Endodermal cell (in vitro differentiated cells): ENCODE measurements at regions not wholly inside any gene's neighbourhood (a gene's known extent, or its start where the extent isn't known, plus 50 kb on each side); places are given as distances from the start of the nearest gene placed in this dataset.

Source experiments
- DNase-seq: peaks from one replicate; pipeline ENCODE4 v3.0.0-alpha.2; 2017
- H3K27ac ChIP-seq: 2 replicates; pipeline ENCODE4 v1.5.1; 2013; ENCODE audit warnings: mild to moderate bottlenecking, low read depth, low read length, moderate library complexity
- H3K27me3 ChIP-seq: 2 replicates; pipeline ENCODE4 v1.6.1; 2013; ENCODE audit warnings: mild to moderate bottlenecking, low read length, moderate library complexity; ENCODE audit not compliant: insufficient read depth, control insufficient read depth, poor library complexity, severe bottlenecking
- H3K36me3 ChIP-seq: 2 replicates; pipeline ENCODE4 v1.7.0; 2013; ENCODE audit warnings: mild to moderate bottlenecking, low read length, moderate library complexity; ENCODE audit not compliant: control insufficient read depth, insufficient read depth
- H3K4me1 ChIP-seq: one replicate; pipeline ENCODE4 v1.7.0; 2013; ENCODE audit warnings: low read length; ENCODE audit not compliant: control insufficient read depth, insufficient read depth
- H3K4me3 ChIP-seq: 2 replicates; pipeline ENCODE4 v1.5.1; 2013; ENCODE audit warnings: mild to moderate bottlenecking, low read length, moderate library complexity
- H3K9ac ChIP-seq: 2 replicates; pipeline ENCODE4 v1.6.1; 2013; ENCODE audit warnings: mild to moderate bottlenecking, low read length, moderate library complexity; ENCODE audit not compliant: poor library complexity, severe bottlenecking; ENCODE audit errors: extremely low read depth
- H3K9me3 ChIP-seq: 2 replicates; pipeline ENCODE4 v1.6.1; 2013; ENCODE audit warnings: mild to moderate bottlenecking, low read length, moderate library complexity; ENCODE audit not compliant: control insufficient read depth
- H3K27ac Mint-ChIP-seq: 2 replicates; pipeline ENCODE4 v1.8.0; 2020; ENCODE audit warnings: mixed read lengths
- H3K27me3 Mint-ChIP-seq: 2 replicates; pipeline ENCODE4 v1.8.0; 2021; ENCODE audit warnings: mild to moderate bottlenecking, mixed read lengths; ENCODE audit not compliant: insufficient read depth
- H3K36me3 Mint-ChIP-seq: 2 replicates; pipeline ENCODE4 v1.8.0; 2020; ENCODE audit warnings: low read depth, mixed read lengths
- H3K4me1 Mint-ChIP-seq: 2 replicates; pipeline ENCODE4 v1.8.0; 2020; ENCODE audit warnings: mixed read lengths
- H3K4me3 Mint-ChIP-seq: 2 replicates; pipeline ENCODE4 v1.8.0; 2020; ENCODE audit warnings: mild to moderate bottlenecking, moderate library complexity, mixed read lengths
- H3K9me3 Mint-ChIP-seq: 2 replicates; pipeline ENCODE4 v1.8.0; 2020; ENCODE audit warnings: mild to moderate bottlenecking, mixed read lengths
- WGBS, 2 experiments: methylation state at CpG; one replicate each; pipeline versions ENCODE4 v1.1.5 to v1.1.7; 2013; ENCODE audit warnings: missing lambda C conversion rate in 2 of 2, mixed read lengths in 1 of 2; ENCODE audit not compliant: insufficient coverage in 1 of 2, insufficient read length in 1 of 2; 5-methylcytosine and 5-hydroxymethylcytosine counted together
- TF ChIP-seq, protein P1 (sequence below): fragments of 200-600 bp; sonication (generic); conservative IDR thresholded peaks from 2 replicates; pipeline ENCODE4 v1.5.0; 2021; ENCODE audit warnings: antibody characterized with exemption, mild to moderate bottlenecking

DNA sequence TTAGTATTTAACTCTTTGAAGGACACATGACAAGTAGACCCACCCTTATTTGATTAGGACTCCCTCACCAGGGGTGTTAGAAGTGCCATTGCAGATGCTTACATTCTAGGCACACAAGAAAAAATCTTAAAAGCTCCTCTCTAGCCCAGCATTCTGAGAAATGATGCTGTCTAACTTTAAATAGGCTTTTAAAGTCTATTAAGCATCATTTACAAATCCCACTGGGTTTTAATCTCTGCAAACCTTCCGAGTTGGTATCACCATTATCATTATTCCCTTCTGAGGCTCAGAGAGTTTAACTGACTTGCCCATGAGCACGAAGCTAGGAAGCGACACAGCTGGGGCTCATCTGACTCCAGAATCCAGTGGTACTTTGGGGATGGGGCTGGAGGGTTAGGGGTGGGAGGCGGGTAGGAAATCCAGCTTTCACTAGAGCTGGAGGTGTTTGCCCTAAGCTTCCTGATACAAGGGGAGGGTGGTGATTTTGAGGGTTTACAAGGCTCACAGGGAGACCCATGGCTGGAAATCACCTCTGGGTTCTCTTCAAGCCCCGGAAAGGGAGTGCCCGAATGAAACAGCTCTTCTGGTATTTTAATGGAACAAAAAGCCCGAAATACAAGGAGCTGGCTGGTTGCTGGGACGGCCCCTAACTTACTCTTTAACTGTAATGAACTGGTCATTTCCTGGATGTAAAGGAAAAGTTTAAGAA, 109.2 kb upstream of the FUT8 start:
- WGBS, 2 experiments = 62 to 100% methylated on average over 1 to 7 of the region's 8 CpGs
- no peak overlapping the region for H3K4me3 Mint-ChIP-seq
- H3K27me3 Mint-ChIP-seq = no peaks in the 10 kb centered on the region
- H3K27ac Mint-ChIP-seq = no peak overlapping the region
- no peaks in the 10 kb centered on the region for H3K9me3 ChIP-seq
- peaks cover 19% of the 10 kb centered on the region for H3K4me1 ChIP-seq
- H3K27me3 ChIP-seq = no peaks in the 10 kb centered on the region
- H3K36me3 ChIP-seq = no peaks in the 10 kb centered on the region
- no peak overlapping the region for H3K9ac ChIP-seq
- DNase-seq = no peak
- peaks cover 42% of the 10 kb centered on the region for H3K4me1 Mint-ChIP-seq
- TF ChIP-seq, protein P1, sequence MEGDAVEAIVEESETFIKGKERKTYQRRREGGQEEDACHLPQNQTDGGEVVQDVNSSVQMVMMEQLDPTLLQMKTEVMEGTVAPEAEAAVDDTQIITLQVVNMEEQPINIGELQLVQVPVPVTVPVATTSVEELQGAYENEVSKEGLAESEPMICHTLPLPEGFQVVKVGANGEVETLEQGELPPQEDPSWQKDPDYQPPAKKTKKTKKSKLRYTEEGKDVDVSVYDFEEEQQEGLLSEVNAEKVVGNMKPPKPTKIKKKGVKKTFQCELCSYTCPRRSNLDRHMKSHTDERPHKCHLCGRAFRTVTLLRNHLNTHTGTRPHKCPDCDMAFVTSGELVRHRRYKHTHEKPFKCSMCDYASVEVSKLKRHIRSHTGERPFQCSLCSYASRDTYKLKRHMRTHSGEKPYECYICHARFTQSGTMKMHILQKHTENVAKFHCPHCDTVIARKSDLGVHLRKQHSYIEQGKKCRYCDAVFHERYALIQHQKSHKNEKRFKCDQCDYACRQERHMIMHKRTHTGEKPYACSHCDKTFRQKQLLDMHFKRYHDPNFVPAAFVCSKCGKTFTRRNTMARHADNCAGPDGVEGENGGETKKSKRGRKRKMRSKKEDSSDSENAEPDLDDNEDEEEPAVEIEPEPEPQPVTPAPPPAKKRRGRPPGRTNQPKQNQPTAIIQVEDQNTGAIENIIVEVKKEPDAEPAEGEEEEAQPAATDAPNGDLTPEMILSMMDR = no peak
- H3K36me3 Mint-ChIP-seq = no peaks in the 10 kb centered on the region
- no peak overlapping the region for H3K27ac ChIP-seq
- no peak overlapping the region for H3K4me3 ChIP-seq
- H3K9me3 Mint-ChIP-seq = no peaks in the 10 kb centered on the region

DNA sequence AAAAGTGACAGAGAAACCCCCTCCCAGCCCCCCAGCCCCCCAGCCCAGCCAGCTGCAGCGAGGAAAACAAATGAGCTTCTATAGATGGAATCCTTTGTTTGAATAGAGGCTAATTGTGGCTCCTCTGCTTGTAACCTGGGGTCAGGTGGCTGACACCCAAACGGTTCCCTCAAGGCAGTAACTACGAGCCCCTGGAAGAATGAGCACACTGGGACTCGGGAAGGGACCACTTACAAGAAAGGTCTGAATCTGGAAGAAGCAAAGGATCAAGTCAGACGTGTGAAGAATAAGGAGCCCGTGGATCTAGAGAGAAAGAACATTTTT, 108.7 kb upstream of the FUT8 start:
- Histone ChIP-seq H3K36me3 (no peaks in the 10 kb centered on the region), H3K27me3 (no peaks in the 10 kb centered on the region), H3K4me1 (peaks cover 19% of the 10 kb centered on the region), H3K9me3 (no peaks in the 10 kb centered on the region), H3K9ac (no peak overlapping the region), H3K4me3 (no peak overlapping the region), H3K27ac (no peak overlapping the region)
- Mint-ChIP-seq H3K4me3 (no peak overlapping the region), H3K9me3 (no peaks in the 10 kb centered on the region), H3K27me3 (no peaks in the 10 kb centered on the region), H3K27ac (no peak overlapping the region), H3K36me3 (no peaks in the 10 kb centered on the region), H3K4me1 (peaks cover 42% of the 10 kb centered on the region)
- TF ChIP-seq, protein P1 = no peak
- DNase-seq = no peak
- whole genome bisulfite sequencing, 2 experiments = 66 to 72% methylated on average over 5 to 6 of the region's 6 CpGs

DNA sequence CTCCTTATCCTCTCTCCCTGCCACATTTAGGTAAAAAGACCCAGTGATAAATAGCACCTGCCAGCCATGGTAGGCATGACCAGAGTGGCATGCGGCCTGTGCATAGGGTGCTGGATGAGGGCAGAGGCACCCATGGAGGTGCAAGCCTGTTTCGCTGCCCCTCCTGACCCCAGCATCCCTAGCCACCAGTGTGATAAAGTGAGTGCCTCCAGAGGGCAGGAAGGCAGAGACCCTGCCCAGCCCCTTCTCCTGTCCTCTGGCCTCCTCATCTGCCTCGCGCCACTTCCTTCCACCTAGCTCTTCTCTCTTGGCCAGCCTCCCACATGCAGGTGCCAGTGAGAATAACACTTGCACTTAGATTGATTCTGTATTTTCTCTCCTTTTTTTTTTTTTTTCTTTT, 108.3 kb upstream of the FUT8 start:
- no peaks in the 10 kb centered on the region for H3K9me3 ChIP-seq
- no peak overlapping the region for H3K4me3 ChIP-seq
- Mint-ChIP-seq H3K27ac (no peak overlapping the region), H3K36me3 (no peaks in the 10 kb centered on the region), H3K27me3 (no peaks in the 10 kb centered on the region), H3K4me3 (no peak overlapping the region), H3K9me3 (no peaks in the 10 kb centered on the region), H3K4me1 (peaks cover 42% of the 10 kb centered on the region)
- TF ChIP-seq, protein P1 = no peak
- no peak for DNase-seq
- H3K9ac ChIP-seq = no peak overlapping the region
- H3K27ac ChIP-seq = no peak overlapping the region
- WGBS, 2 experiments = 81 to 83% methylated on average over 2 to 4 of the region's 4 CpGs
- H3K36me3 ChIP-seq = no peaks in the 10 kb centered on the region
- H3K27me3 ChIP-seq = no peaks in the 10 kb centered on the region
- peaks cover 19% of the 10 kb centered on the region for H3K4me1 ChIP-seq
